C4-2B (cell line): ENCODE measurements at regions not wholly inside any gene's neighbourhood (a gene's known extent, or its start where the extent isn't known, plus 50 kb on each side); places are given as distances from the start of the nearest gene placed in this dataset.

Experiments used
- ZFX ChIP-seq: fragments of 450-650 bp; IDR thresholded peaks from 2 replicates; pipeline ENCODE4 v1.6.1; 2017
- TF ChIP-seq, protein P1 (sequence below): fragments of 450-650 bp; conservative IDR thresholded peaks from 2 replicates; pipeline ENCODE4 v1.5.1; 2017; ENCODE audit warnings: mild to moderate bottlenecking

DNA sequence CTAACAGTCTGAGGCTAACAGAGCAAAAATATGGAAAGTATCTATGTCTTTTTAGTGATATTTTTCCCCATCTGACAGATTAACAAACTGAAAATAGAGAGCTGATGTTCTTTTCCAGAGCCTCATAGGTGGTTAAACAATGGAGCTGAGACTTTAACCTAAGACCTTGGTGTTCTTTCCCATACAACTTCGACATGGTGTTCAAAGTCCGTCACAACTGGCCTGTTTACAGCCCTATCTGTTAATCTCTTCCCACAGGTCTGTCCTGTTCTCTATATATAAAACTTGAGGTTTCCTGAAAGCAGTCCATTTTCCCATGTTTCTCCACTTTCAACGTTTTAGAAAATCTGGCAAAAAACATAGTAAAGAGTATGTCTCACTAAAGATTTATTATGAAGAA, 395.7 kb downstream of the BRINP2 start:
- TF ChIP-seq, protein P1, sequence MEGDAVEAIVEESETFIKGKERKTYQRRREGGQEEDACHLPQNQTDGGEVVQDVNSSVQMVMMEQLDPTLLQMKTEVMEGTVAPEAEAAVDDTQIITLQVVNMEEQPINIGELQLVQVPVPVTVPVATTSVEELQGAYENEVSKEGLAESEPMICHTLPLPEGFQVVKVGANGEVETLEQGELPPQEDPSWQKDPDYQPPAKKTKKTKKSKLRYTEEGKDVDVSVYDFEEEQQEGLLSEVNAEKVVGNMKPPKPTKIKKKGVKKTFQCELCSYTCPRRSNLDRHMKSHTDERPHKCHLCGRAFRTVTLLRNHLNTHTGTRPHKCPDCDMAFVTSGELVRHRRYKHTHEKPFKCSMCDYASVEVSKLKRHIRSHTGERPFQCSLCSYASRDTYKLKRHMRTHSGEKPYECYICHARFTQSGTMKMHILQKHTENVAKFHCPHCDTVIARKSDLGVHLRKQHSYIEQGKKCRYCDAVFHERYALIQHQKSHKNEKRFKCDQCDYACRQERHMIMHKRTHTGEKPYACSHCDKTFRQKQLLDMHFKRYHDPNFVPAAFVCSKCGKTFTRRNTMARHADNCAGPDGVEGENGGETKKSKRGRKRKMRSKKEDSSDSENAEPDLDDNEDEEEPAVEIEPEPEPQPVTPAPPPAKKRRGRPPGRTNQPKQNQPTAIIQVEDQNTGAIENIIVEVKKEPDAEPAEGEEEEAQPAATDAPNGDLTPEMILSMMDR: no peak
- no peak for TF ChIP-seq ZFX
